Vagina (tissue), 2 donors: ENCODE measurements at regions not wholly inside any gene's neighbourhood (a gene's known extent, or its start where the extent isn't known, plus 50 kb on each side); places are given as distances from the start of the nearest gene placed in this dataset.

Experiments used
- DNase-seq, 2 donors: peaks; one replicate each; pipeline ENCODE4 v3.0.0-alpha.2; 2017; ENCODE audit errors: extremely low spot score in 2 of 2
- H3K27ac ChIP-seq: fragments of 200-600 bp; sonication (generic); one replicate; pipeline ENCODE4 v1.5.1; 2019
- H3K27me3 ChIP-seq: fragments of 200-600 bp; sonication (generic); one replicate; pipeline ENCODE4 v1.5.1; 2019
- H3K36me3 ChIP-seq, 2 donors: fragments of 200-600 bp; sonication (generic); one replicate each; pipeline ENCODE4 v1.5.1; 2017 to 2019
- H3K4me1 ChIP-seq: fragments of 200-600 bp; sonication (generic); one replicate; pipeline ENCODE4 v1.5.1; 2019
- H3K4me3 ChIP-seq, 2 donors: fragments of 200-600 bp; sonication (generic); 1 replicate in 1 of 2; 2 replicates in 1 of 2; pipeline ENCODE4 v1.5.1; 2016 to 2019
- H3K9me3 ChIP-seq: fragments of 200-600 bp; sonication (generic); one replicate; pipeline ENCODE4 v1.5.1; 2019
- CTCF ChIP-seq, 3 experiments: fragments of 450-650 bp in 2 of 3; fragments of 200-600 bp in 1 of 3; sonication (generic) in 1 of 3; IDR thresholded peaks; one replicate each; pipeline ENCODE4 v1.5.1; 2017 to 2019; ENCODE audit warnings: antibody characterized with exemption in 3 of 3, mild to moderate bottlenecking in 2 of 3, moderate library complexity in 2 of 3
- POLR2A ChIP-seq, 2 donors: fragments of 450-650 bp; IDR thresholded peaks; one replicate each; pipeline ENCODE4 v1.6.1; 2017; ENCODE audit warnings: antibody characterized with exemption in 2 of 2, mild to moderate bottlenecking in 2 of 2, moderate library complexity in 2 of 2
- POLR2AphosphoS5 ChIP-seq, 2 donors: sonication (generic); formaldehyde crosslinking; IDR thresholded peaks; one replicate each; pipeline ENCODE4 v1.9.0; 2017; ENCODE audit warnings: antibody characterized with exemption in 2 of 2, mild to moderate bottlenecking in 2 of 2, low read depth in 1 of 2; ENCODE audit not compliant: insufficient read depth in 1 of 2
- intact Hi-C: fragments of 100-400 bp; cut with DNase I; formaldehyde crosslinking; loops from one replicate; pipeline ENCODE4 v1.15.1; 2023

GRCh38 chr22:48607901-48608662 is 1219.6 kb downstream of the BRD1 start:
- no peaks in the 10 kb centered on the region for H3K36me3 ChIP-seq
- no peaks in the 10 kb centered on the region for H3K27me3 ChIP-seq
- no peak overlapping the region for H3K4me3 ChIP-seq
- no peak overlapping the region for H3K27ac ChIP-seq
- H3K9me3 ChIP-seq, result no peaks in the 10 kb centered on the region
- intact Hi-C loops, result no loop called here
- no peak for TF ChIP-seq POLR2AphosphoS5 (IDR thresholded peaks at IDR 0.05; ENCODE audit: insufficient read depth in 1 of 2, low read depth in 1 of 2)
- TF ChIP-seq CTCF (IDR thresholded peaks at IDR 0.05), result no peak
- DNase-seq, result no peak
- no peaks in the 10 kb centered on the region for H3K4me1 ChIP-seq

GRCh38 chr22:48606684-48607307 is 1220.9 kb downstream of the BRD1 start:
- no peak overlapping the region for H3K27ac ChIP-seq
- H3K4me3 ChIP-seq, result no peak overlapping the region
- TF ChIP-seq POLR2A (IDR thresholded peaks at IDR 0.05), result no peak
- no peak for TF ChIP-seq POLR2AphosphoS5 (IDR thresholded peaks at IDR 0.05; ENCODE audit: insufficient read depth in 1 of 2, low read depth in 1 of 2)
- H3K27me3 ChIP-seq, result no peaks in the 10 kb centered on the region
- DNase-seq, result no peak
- H3K4me1 ChIP-seq, result no peaks in the 10 kb centered on the region
- no peaks in the 10 kb centered on the region for H3K9me3 ChIP-seq
- H3K36me3 ChIP-seq, result no peaks in the 10 kb centered on the region
- intact Hi-C loops, result no loop called here

DNA sequence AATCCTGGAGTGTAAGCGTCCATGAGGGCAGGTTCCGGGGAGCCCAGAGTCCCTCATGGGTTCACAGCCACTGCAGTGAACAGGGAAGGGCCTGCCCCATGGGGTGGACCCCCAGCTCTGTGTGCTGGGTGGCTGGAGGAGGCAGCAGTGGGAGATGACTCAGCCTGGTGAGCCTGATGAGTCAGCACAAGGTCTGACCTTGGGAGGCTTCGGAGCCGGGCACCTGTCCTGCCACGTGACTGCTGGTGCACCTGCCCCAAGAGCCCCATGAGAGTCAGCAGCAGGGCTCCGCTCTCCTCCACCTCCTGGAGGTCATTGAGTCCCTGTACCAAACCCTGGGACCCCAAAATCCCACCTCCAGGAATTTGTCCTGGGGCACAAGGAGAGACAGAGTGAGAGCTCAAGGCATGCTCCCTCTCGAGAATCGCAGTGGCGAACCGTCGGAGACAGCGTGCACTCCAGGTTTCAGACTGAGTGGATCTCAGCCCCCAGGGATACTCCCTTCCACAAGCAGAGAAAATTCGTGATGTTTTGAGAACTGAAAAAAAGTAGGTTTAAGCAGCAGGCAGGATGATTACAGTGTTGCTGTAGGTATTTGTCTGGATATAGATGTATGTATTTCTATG is 1221.7 kb downstream of the BRD1 start:
- TF ChIP-seq POLR2A (IDR thresholded peaks at IDR 0.05) (no peak), POLR2AphosphoS5 (IDR thresholded peaks at IDR 0.05; ENCODE audit: insufficient read depth in 1 of 2, low read depth in 1 of 2) (no peak), CTCF (IDR thresholded peaks at IDR 0.05) (no peak)
- no peak for DNase-seq
- intact Hi-C loops, result no loop called here
- H3K27ac ChIP-seq, result no peak overlapping the region
- no peak overlapping the region for H3K4me3 ChIP-seq
- H3K4me1 ChIP-seq, result no peaks in the 10 kb centered on the region
- H3K27me3 ChIP-seq, result no peaks in the 10 kb centered on the region
- no peaks in the 10 kb centered on the region for H3K36me3 ChIP-seq
- H3K9me3 ChIP-seq, result no peaks in the 10 kb centered on the region

- Histone ChIP-seq H3K9me3 (no peaks in the 10 kb centered on the region), H3K27ac (no peak overlapping the region), H3K27me3 (no peaks in the 10 kb centered on the region), H3K36me3 (no peaks in the 10 kb centered on the region), H3K4me3 (no peak overlapping the region), H3K4me1 (no peaks in the 10 kb centered on the region)
- DNase-seq, result no peak
- intact Hi-C loops, result no loop called here
- no peak for TF ChIP-seq CTCF (IDR thresholded peaks at IDR 0.05)
- no peak for TF ChIP-seq POLR2A (IDR thresholded peaks at IDR 0.05)
- TF ChIP-seq POLR2AphosphoS5 (IDR thresholded peaks at IDR 0.05; ENCODE audit: insufficient read depth in 1 of 2, low read depth in 1 of 2), result no peak
Observed at GRCh38 chr22:48605125-48605524, 1222.5 kb downstream of the BRD1 start.

DNA sequence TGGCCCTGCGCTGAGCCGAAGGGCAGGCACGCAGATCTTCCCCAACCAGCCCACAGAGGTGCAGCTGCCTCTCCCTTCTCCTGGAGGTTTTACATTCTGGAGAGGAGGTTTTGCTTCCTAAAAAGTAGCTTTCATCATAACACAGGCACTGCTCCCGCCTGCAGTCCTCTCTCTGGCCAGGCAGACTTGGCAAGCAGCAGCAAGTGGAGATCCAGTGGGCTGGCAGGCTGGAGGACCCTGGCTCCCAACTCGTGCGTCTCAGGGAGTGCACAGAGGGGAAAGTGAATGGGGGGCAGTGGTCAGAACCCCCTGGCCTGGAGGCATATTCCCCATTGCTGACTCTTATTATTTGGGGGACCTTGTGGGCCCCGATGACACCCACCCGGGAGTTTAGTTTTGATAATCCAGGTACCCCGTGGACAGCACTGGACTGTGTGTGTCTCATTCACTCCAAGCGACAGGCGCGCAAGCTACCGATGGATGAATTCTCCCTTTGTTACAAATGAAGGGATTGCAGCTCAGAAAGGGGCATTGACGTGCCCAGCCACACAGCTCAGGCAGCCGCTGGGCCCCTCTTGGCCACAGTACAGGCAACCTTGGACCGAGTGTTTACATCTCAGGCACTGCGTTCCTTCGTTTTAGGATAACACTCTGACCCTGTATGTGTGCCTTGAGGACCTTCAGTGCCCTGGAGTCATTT is 1223.9 kb downstream of the BRD1 start:
- no peak for DNase-seq
- TF ChIP-seq CTCF (IDR thresholded peaks at IDR 0.05) (no peak), POLR2AphosphoS5 (IDR thresholded peaks at IDR 0.05; ENCODE audit: insufficient read depth in 1 of 2, low read depth in 1 of 2) (no peak), POLR2A (IDR thresholded peaks at IDR 0.05) (no peak)
- intact Hi-C loops, result no loop called here
- Histone ChIP-seq H3K4me3 (no peak overlapping the region), H3K36me3 (no peaks in the 10 kb centered on the region), H3K27me3 (no peaks in the 10 kb centered on the region), H3K9me3 (no peaks in the 10 kb centered on the region), H3K4me1 (no peaks in the 10 kb centered on the region), H3K27ac (no peak overlapping the region)
